Small intestine (tissue), 7 donors: ENCODE measurements at regions not wholly inside any gene's neighbourhood (a gene's known extent, or its start where the extent isn't known, plus 50 kb on each side); places are given as distances from the start of the nearest gene placed in this dataset.
A peak's percentile ranks its signal among the peaks of the same experiment; 100 is the strongest.

Source experiments
- DNase-seq, 2 donors: peaks; one replicate each; pipeline versions ENCODE4 v3.0.0 to v3.0.0-alpha.2; 2013
- FAIRE-seq: peaks from 2 replicates; lab custom pipeline; 2012; peaks lifted over from hg19 to GRCh38; lab: Jason Lieb, UNC
- H3K27ac ChIP-seq, 3 donors: one replicate each; pipeline ENCODE4 v1.5.1; 2013; ENCODE audit warnings: low read length in 2 of 3, mild to moderate bottlenecking in 2 of 3, control low read depth in 1 of 3, inconsistent platforms in 1 of 3, low read depth in 1 of 3, moderate library complexity in 1 of 3
- H3K27me3 ChIP-seq, 3 donors: one replicate each; pipeline ENCODE4 v1.6.1; 2013; ENCODE audit warnings: low read length in 3 of 3, inconsistent platforms in 1 of 3; ENCODE audit not compliant: control insufficient read depth in 3 of 3, insufficient read depth in 3 of 3
- H3K36me3 ChIP-seq, 3 donors: one replicate each; pipeline ENCODE4 v1.6.1; 2013; ENCODE audit warnings: low read length in 3 of 3, inconsistent platforms in 1 of 3, low read depth in 1 of 3, mild to moderate bottlenecking in 1 of 3, moderate library complexity in 1 of 3; ENCODE audit not compliant: control insufficient read depth in 3 of 3, insufficient read depth in 2 of 3
- H3K4me1 ChIP-seq, 3 donors: one replicate each; pipeline ENCODE4 v1.6.1; 2013; ENCODE audit warnings: low read length in 2 of 3, inconsistent platforms in 1 of 3, low read depth in 1 of 3, mild to moderate bottlenecking in 1 of 3, moderate library complexity in 1 of 3; ENCODE audit not compliant: control insufficient read depth in 3 of 3, insufficient read depth in 2 of 3
- H3K4me3 ChIP-seq, 3 donors: one replicate each; pipeline ENCODE4 v1.5.1; 2013; ENCODE audit warnings: low read length in 3 of 3, control low read depth in 1 of 3, inconsistent platforms in 1 of 3, low read depth in 1 of 3, mild to moderate bottlenecking in 1 of 3, moderate library complexity in 1 of 3
- H3K9me3 ChIP-seq, 2 donors: one replicate each; pipeline ENCODE4 v1.6.1; 2013; ENCODE audit warnings: low read depth in 1 of 2, low read length in 1 of 2; ENCODE audit not compliant: control insufficient read depth in 2 of 2, insufficient read depth in 1 of 2
- WGBS, 3 donors: extraction: QIAGEN DNeasy Blood & Tissue Kit; methylation state at CpG; one replicate each; pipeline ENCODE4 v1.1.7; 2013; 5-methylcytosine and 5-hydroxymethylcytosine counted together
- donor health status: healthy with polysubstance abuse.
- donor health status: control.
- donor health status: control.
- donor health status: Bipolar disorder and iron deficiency.
- donor health status: healthy.

DNA sequence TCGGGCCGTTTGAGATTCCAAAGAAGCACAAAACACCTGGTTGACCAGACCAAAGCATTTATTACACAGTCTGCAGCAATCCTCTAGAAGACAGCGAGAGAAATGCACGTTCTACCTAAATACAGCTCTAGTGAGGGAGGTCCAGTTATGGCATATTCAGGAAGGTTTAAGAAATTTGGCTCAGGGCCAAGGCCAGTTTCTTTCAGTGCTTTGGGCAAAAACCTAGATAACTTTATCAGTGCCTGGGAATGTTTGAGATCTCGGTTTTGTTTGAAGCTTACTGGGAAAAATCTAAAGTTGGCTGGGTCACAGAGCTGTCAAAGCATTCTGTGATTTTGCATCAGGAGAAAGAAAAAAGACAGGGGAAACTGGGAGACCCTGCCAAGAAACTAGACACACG, 514.0 kb upstream of the TMPRSS15 start:
- FAIRE-seq, result no peak
- no peaks in the 10 kb centered on the region for H3K4me1 ChIP-seq
- peak in 1 of 2 donors; percentile 11 for DNase-seq
- no peaks in the 10 kb centered on the region for H3K36me3 ChIP-seq
- H3K4me3 ChIP-seq, result no peak overlapping the region
- 22 to 52% (median 34%) methylated on average over 6 of the region's 6 CpGs for WGBS, 3 donors
- no peaks in the 10 kb centered on the region for H3K9me3 ChIP-seq
- H3K27me3 ChIP-seq, result no peaks in the 10 kb centered on the region
- no peak overlapping the region for H3K27ac ChIP-seq

DNA sequence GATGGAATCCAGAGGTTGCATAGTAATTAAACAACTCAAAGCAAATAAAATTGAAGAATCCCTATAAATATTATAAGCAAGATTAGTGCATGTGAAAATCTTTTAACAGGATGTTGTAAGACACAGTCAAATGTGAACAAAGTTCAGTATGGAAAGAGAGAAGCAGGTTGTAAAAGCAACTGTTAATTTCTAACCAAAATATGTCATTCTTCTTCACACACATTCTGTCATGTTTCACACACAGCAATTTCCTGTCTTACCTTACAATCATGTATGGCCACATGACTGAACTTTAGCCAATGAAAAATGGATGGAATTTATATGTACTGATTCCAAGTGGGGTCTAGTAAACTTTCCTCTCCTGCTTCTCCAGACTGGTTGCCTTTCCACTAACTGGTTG, 527.7 kb upstream of the TMPRSS15 start:
- H3K36me3 ChIP-seq, result no peaks in the 10 kb centered on the region
- H3K27me3 ChIP-seq, result no peaks in the 10 kb centered on the region
- DNase-seq (peak; percentile 9 to 70), FAIRE-seq (no peak)
- H3K4me3 ChIP-seq, result no peak overlapping the region
- peaks cover 0 to 3% of the 10 kb centered on the region in 2 donors for H3K9me3 ChIP-seq
- peak overlapping the region in 1 of 3 donors; percentile 75 for H3K27ac ChIP-seq
- H3K4me1 ChIP-seq, result peaks cover 0 to 7% (median 0%) of the 10 kb centered on the region in 3 donors

DNA sequence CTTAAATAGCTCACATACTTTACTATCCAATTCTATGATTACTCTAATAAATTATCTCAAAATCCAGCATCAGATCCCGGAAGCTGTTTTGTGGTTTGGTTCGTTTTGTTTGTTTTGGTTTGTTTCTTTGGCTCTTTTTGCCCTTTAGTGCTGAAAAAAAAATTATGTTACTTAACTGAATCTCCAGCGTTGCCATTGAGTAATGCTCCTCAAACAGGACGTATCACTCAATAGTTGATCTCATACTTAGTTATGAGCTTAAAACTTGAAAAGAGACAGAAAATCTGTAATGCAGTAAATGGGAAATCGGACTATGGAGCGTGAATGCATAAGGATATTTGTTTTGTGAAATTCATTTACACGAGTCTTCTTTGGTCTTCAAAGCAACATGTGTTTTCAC, 533.8 kb upstream of the TMPRSS15 start:
- Histone ChIP-seq H3K36me3 (no peaks in the 10 kb centered on the region), H3K9me3 (no peaks in the 10 kb centered on the region), H3K27ac (no peak overlapping the region), H3K4me1 (no peaks in the 10 kb centered on the region), H3K27me3 (no peaks in the 10 kb centered on the region), H3K4me3 (no peak overlapping the region)
- WGBS, 3 donors, result 83 to 90% (median 83%) methylated on average over 7 of the region's 7 CpGs
- DNase-seq (no peak), FAIRE-seq (no peak)

DNA sequence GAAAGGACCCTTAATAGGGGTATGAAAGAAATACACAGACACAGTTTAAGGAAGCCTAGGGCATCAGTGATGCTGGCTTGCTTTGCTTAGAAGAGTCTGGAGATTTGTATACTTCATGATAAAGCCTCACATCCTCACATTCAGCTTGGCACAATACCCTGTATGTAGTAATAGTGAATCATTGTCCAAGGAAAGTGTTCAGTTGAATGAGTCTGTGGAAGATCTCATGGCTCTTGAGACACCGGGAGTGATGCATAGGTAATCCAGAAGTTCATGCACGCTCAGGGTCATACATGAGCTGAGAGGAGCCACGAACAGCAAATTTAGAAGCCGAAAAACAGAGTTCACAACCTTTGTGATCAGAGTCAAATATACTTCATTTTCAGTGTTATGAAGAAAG, 537.2 kb upstream of the TMPRSS15 start:
- no peak for FAIRE-seq
- no peak overlapping the region for H3K4me3 ChIP-seq

DNA sequence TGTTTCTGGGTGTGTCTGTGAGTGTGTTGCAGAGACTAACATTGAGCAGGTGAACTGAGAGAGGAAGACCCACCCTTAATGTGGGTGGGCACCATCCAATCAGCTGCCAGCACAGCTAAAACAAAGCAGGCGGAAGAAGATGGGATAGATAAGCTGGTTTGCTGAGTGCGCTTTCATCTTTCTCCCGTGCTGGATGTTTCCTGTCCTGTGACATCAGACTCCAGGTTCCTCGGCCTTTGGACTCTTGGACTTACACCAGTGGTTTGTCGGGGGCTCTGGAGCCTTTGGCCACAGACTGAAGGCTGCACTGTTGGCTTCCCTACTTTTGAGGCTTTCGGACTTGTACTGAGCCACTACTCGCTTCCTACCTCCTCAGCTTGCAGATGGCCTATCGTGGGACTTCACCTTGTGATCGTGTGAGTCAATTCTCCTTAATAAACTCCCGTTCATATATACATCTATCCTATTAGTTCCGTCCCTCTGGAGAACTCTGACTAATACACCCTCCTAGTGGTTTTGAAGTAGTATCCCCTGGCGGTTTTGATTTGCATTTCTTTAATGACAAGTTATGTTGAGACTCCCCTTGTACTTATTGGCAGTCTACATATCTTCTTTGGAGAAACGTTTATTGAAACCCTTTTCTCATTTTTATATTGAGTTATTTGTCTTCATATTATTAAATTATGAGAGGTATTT, 546.6 kb upstream of the TMPRSS15 start:
- no peak overlapping the region for H3K4me3 ChIP-seq
- H3K4me1 ChIP-seq, result peaks cover 2 to 15% (median 4%) of the 10 kb centered on the region in 3 donors
- DNase-seq, result no peak
- no peak for FAIRE-seq
- 76 to 86% (median 82%) methylated on average over 13 of the region's 13 CpGs for WGBS, 3 donors
- H3K36me3 ChIP-seq, result no peaks in the 10 kb centered on the region
- H3K27me3 ChIP-seq, result no peaks in the 10 kb centered on the region
- H3K27ac ChIP-seq, result no peak overlapping the region
- H3K9me3 ChIP-seq, result no peaks in the 10 kb centered on the region

More for the DNA sequence above, 537.2 kb upstream of the TMPRSS15 start:
- no peak for DNase-seq
- H3K27me3 ChIP-seq, result no peaks in the 10 kb centered on the region
- no peak overlapping the region for H3K27ac ChIP-seq
- H3K9me3 ChIP-seq, result no peaks in the 10 kb centered on the region
- H3K36me3 ChIP-seq, result no peaks in the 10 kb centered on the region
- 79 to 93% (median 82%) methylated on average over 4 of the region's 4 CpGs for WGBS, 3 donors
- H3K4me1 ChIP-seq, result no peaks in the 10 kb centered on the region

DNA sequence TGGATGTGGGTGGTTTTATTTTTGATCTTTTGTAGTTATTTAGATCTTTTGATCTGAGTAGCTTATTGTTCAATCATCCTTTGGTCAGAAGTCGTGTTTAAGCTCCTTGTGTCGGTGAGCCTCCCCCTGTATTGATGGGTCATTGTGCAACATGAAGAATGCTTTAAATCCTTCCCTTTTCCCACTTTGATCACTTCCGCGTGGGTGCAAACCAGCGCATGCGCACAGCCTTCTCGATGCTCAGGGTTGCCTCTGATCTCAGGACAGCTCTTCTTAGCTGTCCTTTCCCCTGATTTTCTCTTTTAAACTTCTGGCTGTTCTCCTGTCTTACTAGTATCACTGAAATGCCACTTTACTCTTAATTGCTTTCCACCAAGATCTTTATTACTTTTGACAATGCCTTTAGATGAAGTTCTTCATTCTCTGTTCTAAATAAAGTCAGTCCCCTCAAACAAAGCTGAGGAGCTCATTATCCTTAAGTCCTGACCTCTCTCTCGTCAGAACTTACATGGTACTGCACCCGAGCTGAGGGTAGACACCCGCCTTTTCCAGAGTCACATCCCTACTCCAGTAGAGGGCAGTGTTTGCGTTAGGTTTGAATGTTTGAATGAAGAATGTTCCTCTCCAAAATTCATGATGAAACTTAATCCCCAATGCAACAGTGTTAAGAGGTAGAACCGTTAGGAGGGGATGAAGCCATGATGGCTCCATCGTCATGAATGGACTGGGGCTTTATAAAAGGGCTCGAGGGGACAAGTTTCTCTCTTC, 547.9 kb upstream of the TMPRSS15 start:
- Histone ChIP-seq H3K36me3 (no peaks in the 10 kb centered on the region), H3K4me1 (peaks cover 2 to 15% (median 4%) of the 10 kb centered on the region in 3 donors), H3K4me3 (no peak overlapping the region), H3K27me3 (no peaks in the 10 kb centered on the region), H3K9me3 (no peaks in the 10 kb centered on the region), H3K27ac (no peak overlapping the region)
- peak in 1 of 2 donors; percentile 60 for DNase-seq
- FAIRE-seq, result no peak
- WGBS, 3 donors, result 64 to 69% (median 65%) methylated on average over 14 of the region's 14 CpGs

DNA sequence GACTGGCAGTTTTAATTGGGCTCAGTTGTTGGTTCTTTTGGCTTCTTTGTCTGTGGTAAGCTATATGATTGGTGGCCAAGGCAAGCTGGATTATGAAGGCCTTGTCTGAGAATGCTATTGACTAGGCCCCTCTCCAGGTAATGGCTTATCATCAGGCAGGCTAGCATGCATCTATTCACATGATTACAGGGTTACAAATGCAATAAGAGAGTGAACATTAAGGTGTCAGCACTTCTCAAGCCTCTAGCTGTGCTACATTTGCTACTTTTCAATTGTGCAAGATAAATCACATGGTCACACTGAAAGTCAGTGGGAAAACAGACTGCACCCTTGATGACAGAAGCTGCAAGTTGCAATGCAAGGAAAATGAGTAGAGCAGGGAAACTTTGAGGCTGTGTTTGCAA, 550.9 kb upstream of the TMPRSS15 start:
- no peaks in the 10 kb centered on the region for H3K27me3 ChIP-seq
- FAIRE-seq (no peak), DNase-seq (peak; percentile 85 to 88)
- H3K9me3 ChIP-seq, result no peaks in the 10 kb centered on the region
- no peak overlapping the region for H3K4me3 ChIP-seq
- no peaks in the 10 kb centered on the region for H3K36me3 ChIP-seq
- H3K4me1 ChIP-seq, result peaks cover 2 to 15% (median 4%) of the 10 kb centered on the region in 3 donors
- H3K27ac ChIP-seq, result peak overlapping the region; percentile 25 to 86 (median 36)

DNA sequence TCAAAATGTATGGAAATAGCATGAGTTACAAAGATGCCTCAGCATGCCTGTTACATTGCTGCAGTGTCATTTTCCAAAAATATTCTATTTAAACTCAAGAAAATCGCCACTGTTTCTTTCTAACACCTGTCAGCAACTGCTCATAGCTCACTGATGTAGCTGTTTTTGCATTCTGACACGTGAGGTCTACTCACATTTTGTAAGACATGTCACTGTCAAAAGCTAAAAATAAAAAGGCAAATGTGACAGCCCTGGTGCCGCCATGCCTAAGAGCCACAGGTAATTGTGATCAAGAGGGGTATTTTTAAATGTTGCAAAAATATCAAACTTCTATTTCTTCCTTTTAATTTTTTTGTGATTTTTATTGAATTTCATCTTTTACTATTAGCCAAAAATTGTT, 556.2 kb upstream of the TMPRSS15 start:
- no peak for FAIRE-seq

More for the DNA sequence above, 556.2 kb upstream of the TMPRSS15 start:
- H3K4me3 ChIP-seq, result no peak overlapping the region
- peaks cover 0 to under 1% (median 0%) of the 10 kb centered on the region in 3 donors for H3K4me1 ChIP-seq
- no peaks in the 10 kb centered on the region for H3K27me3 ChIP-seq
- no peak for DNase-seq
- 64 to 71% (median 69%) methylated on average over 3 of the region's 3 CpGs for WGBS, 3 donors
- H3K36me3 ChIP-seq, result no peaks in the 10 kb centered on the region
- no peak overlapping the region for H3K27ac ChIP-seq
- no peaks in the 10 kb centered on the region for H3K9me3 ChIP-seq
